HCT116 (cell line): ENCODE measurements at regions not wholly inside any gene's neighbourhood (a gene's known extent, or its start where the extent isn't known, plus 50 kb on each side); places are given as distances from the start of the nearest gene placed in this dataset.

ENCODE experiments used
- ATAC-seq: fragments of 200-7000 bp; cut with Tn5 transposase; 2 replicates; pipeline ENCODE4 v1.9.1; 2020; ENCODE audit warnings: mild to moderate bottlenecking, moderate library complexity
- BruUV-seq: library from RNA; stranded (reverse); fragments of 400-500 nt; replicated peaks from 2 replicates; lab custom pipeline; 2021; lab: Mats Ljungman, UMichigan
- CTCF ChIA-PET: fragments of 300-600 bp; sonication (Branson Sonifier 250); formaldehyde crosslinking; loops from one replicate; lab custom pipeline; 2021; ENCODE audit warnings: antibody characterized with exemption; lab: Charles Lee
- POLR2A ChIA-PET: fragments of 300-600, 350-600 bp; sonication (Branson Sonifier 250); formaldehyde crosslinking; loops from one replicate; lab custom pipeline; 2021; ENCODE audit warnings: antibody characterized with exemption; lab: Charles Lee
- RAD21 ChIA-PET, 2 experiments: fragments of 300-600 bp; sonication (Branson Sonifier 250); formaldehyde crosslinking; loops; one replicate each; lab custom pipeline; 2023; ENCODE audit warnings: low total read pairs in 2 of 2; ENCODE audit not compliant: uncharacterized antibody in 2 of 2, unreplicated experiment in 2 of 2, low non-redundant PET in 1 of 2; lab: Charles Lee
- DNase-seq: peaks from one replicate; pipeline ENCODE4 v3.0.0-alpha.2; 2010; ENCODE audit warnings: low read depth, low spot score
- H2AFZ ChIP-seq: fragments of 200-600 bp; shearing (Covaris generic), sonication (generic); 2 replicates; pipeline ENCODE4 v1.6.1; 2017; ENCODE audit warnings: low read depth, mixed run types, mixed read lengths, antibody characterized with exemption, low read length; ENCODE audit not compliant: poor library complexity, severe bottlenecking
- H3K27ac ChIP-seq: 2 replicates; pipeline ENCODE4 v1.5.1; 2012; ENCODE audit warnings: low read depth, low read length
- H3K27me3 ChIP-seq: fragments of 200-600 bp; sonication (generic); 2 replicates; pipeline ENCODE4 v1.6.1; 2016; ENCODE audit warnings: mixed run types, low read length, mixed read lengths; ENCODE audit not compliant: insufficient read depth
- H3K36me3 ChIP-seq, 2 experiments: fragments of 200-500 bp in 1 of 2; fragments of 200-600 bp in 1 of 2; sonication (Bioruptor generic) in 1 of 2; sonication (generic) in 1 of 2; 2 replicates each; pipeline versions ENCODE4 v1.5.1 to v1.6.1; 2014 to 2016; ENCODE audit warnings: low read length in 2 of 2, inconsistent platforms in 1 of 2, mixed read lengths in 1 of 2, mixed run types in 1 of 2; ENCODE audit not compliant: insufficient read depth in 2 of 2, control insufficient read depth in 1 of 2
- H3K4me1 ChIP-seq, 2 experiments: fragments of 200-600 bp in 1 of 2; sonication (generic) in 1 of 2; 2 replicates each; pipeline versions ENCODE4 v1.5.1 to v1.6.1; 2012 to 2017; ENCODE audit warnings: low read length in 2 of 2, inconsistent platforms in 1 of 2, mild to moderate bottlenecking in 1 of 2, mixed read lengths in 1 of 2, mixed run types in 1 of 2, moderate library complexity in 1 of 2; ENCODE audit not compliant: insufficient read depth in 2 of 2, control insufficient read depth in 1 of 2
- H3K4me2 ChIP-seq: fragments of 200-600 bp; sonication (generic); 2 replicates; pipeline ENCODE4 v1.6.1; 2017; ENCODE audit warnings: mixed run types, low read length, mixed read lengths
- H3K4me3 ChIP-seq, 2 experiments: fragments of 200-600 bp in 1 of 2; sonication (generic) in 1 of 2; replicated peaks in 1 of 2; 2 replicates each; pipeline ENCODE4 v1.5.1; 2011 to 2016; ENCODE audit warnings: low read length in 2 of 2, control low read depth in 1 of 2, low read depth in 1 of 2, mild to moderate bottlenecking in 1 of 2, mixed read lengths in 1 of 2, mixed run types in 1 of 2
- H3K79me2 ChIP-seq: fragments of 200-600 bp; sonication (generic); 2 replicates; pipeline ENCODE4 v1.6.1; 2017; ENCODE audit warnings: mild to moderate bottlenecking, mixed run types, low read length, moderate library complexity, mixed read lengths; ENCODE audit not compliant: insufficient read depth
- H3K9ac ChIP-seq: fragments of 200-600 bp; sonication (generic); 2 replicates; pipeline ENCODE4 v1.6.1; 2016; ENCODE audit warnings: low read length, mixed read lengths
- H3K9me2 ChIP-seq: fragments of 200-600 bp; sonication (generic), shearing (Covaris generic); 2 replicates; pipeline ENCODE4 v1.6.1; 2017; ENCODE audit warnings: mixed run types, mild to moderate bottlenecking, moderate library complexity; ENCODE audit not compliant: insufficient read depth
- H3K9me3 ChIP-seq, 2 experiments: fragments of 200-500 bp in 1 of 2; fragments of 200-600 bp in 1 of 2; sonication (Bioruptor generic) in 1 of 2; sonication (generic) in 1 of 2; 2 replicates each; pipeline ENCODE4 v1.6.1; 2014 to 2017; ENCODE audit warnings: low read length in 2 of 2, mixed read lengths in 2 of 2, inconsistent platforms in 1 of 2, low read depth in 1 of 2, mild to moderate bottlenecking in 1 of 2, mixed run types in 1 of 2, moderate library complexity in 1 of 2; ENCODE audit not compliant: control insufficient read depth in 1 of 2, insufficient read depth in 1 of 2
- H4K20me1 ChIP-seq: fragments of 200-600 bp; sonication (generic), shearing (Covaris generic); 2 replicates; pipeline ENCODE4 v1.6.1; 2017; ENCODE audit warnings: mixed run types, mild to moderate bottlenecking, moderate library complexity; ENCODE audit not compliant: insufficient read depth
- ATF3 ChIP-seq: IDR thresholded peaks from 2 replicates; pipeline ENCODE4 v1.6.1; 2012
- CBX3 ChIP-seq: IDR thresholded peaks from 2 replicates; pipeline ENCODE4 v1.6.1; 2012; ENCODE audit warnings: low read depth
- CTCF ChIP-seq, 3 experiments: fragments of 200-600 bp in 1 of 3; sonication (generic) in 1 of 3; IDR thresholded peaks in 2 of 3; conservative IDR thresholded peaks in 1 of 3; 2 replicates each; pipeline ENCODE4 v1.5.1; 2012 to 2017; ENCODE audit warnings: low read depth in 2 of 3, low read length in 2 of 3, antibody characterized with exemption in 1 of 3, borderline replicate concordance in 1 of 3, control low read depth in 1 of 3, mild to moderate bottlenecking in 1 of 3, mixed read lengths in 1 of 3, mixed run types in 1 of 3, moderate library complexity in 1 of 3; ENCODE audit not compliant: insufficient read depth in 1 of 3
- EZH2 ChIP-seq: fragments of 200-600 bp; sonication (generic); IDR thresholded peaks from 2 replicates; pipeline ENCODE4 v1.6.1; 2017; ENCODE audit warnings: antibody characterized with exemption, mixed run types
- EZH2phosphoT487 ChIP-seq: fragments of 200-600 bp; IDR thresholded peaks from 2 replicates; pipeline ENCODE4 v1.6.1; 2018; ENCODE audit warnings: antibody characterized with exemption, borderline replicate concordance
- FOSL1 ChIP-seq: IDR thresholded peaks from 2 replicates; pipeline ENCODE4 v1.6.1; 2012; ENCODE audit warnings: low read depth
- JUND ChIP-seq: IDR thresholded peaks from 2 replicates; pipeline ENCODE4 v1.6.1; 2012
- POLR2A ChIP-seq: IDR thresholded peaks from 2 replicates; pipeline ENCODE4 v1.7.0; 2011; ENCODE audit warnings: borderline replicate concordance; ENCODE audit not compliant: insufficient read depth, insufficient read length; ENCODE audit errors: extremely low read depth
- POLR2AphosphoS5 ChIP-seq: IDR thresholded peaks from 2 replicates; pipeline ENCODE4 v1.6.1; 2011; ENCODE audit warnings: mild to moderate bottlenecking, low read depth, low read length, moderate library complexity
- REST ChIP-seq: IDR thresholded peaks from 2 replicates; pipeline ENCODE4 v1.6.1; 2012; ENCODE audit warnings: low read depth
- SIN3A ChIP-seq: IDR thresholded peaks from 2 replicates; pipeline ENCODE4 v1.6.1; 2012; ENCODE audit warnings: low read depth
- TCF7L2 ChIP-seq: IDR thresholded peaks from 2 replicates; pipeline ENCODE4 v1.7.0; 2011; ENCODE audit warnings: borderline replicate concordance, inconsistent platforms; ENCODE audit not compliant: insufficient read depth, insufficient read length; ENCODE audit errors: extremely low read depth
- YY1 ChIP-seq: IDR thresholded peaks from 2 replicates; pipeline ENCODE4 v1.6.1; 2011; ENCODE audit warnings: low read length, low read depth, moderate library complexity, mild to moderate bottlenecking; ENCODE audit not compliant: insufficient replicate concordance; ENCODE audit errors: extremely low read depth
- ZFX ChIP-seq: fragments of 450-650 bp; IDR thresholded peaks from 2 replicates; pipeline ENCODE4 v1.6.1; 2017
- ZNF274 ChIP-seq: fragments of 200-500 bp; sonication (Bioruptor generic); IDR thresholded peaks from 2 replicates; pipeline ENCODE4 v1.6.1; 2014; ENCODE audit warnings: mild to moderate bottlenecking, low read depth, low read length, inconsistent platforms
- intact Hi-C: fragments of 100-400 bp; cut with micrococcal nuclease; formaldehyde crosslinking; loops from 2 replicates; pipeline ENCODE4 v1.10.0; 2022

GRCh38 chr4:27934871-27935270 lies 1074.2 kb downstream of the STIM2 start:
- ChIA-PET CTCF (no interaction called here), POLR2A (no interaction called here), RAD21 (no interaction called here)
- Histone ChIP-seq H3K9me2 (no peaks in the 10 kb centered on the region; the same call in 1 of the 2 replicates), H3K4me1 (no peaks in the 10 kb centered on the region), H3K4me3 (no peak overlapping the region), H3K36me3 (no peaks in the 10 kb centered on the region), H3K9me3 (no peaks in the 10 kb centered on the region), H3K27me3 (no peaks in the 10 kb centered on the region), H4K20me1 (no peaks in the 10 kb centered on the region), H3K79me2 (no peaks in the 10 kb centered on the region), H2AFZ (no peak overlapping the region), H3K27ac (no peak overlapping the region), H3K4me2 (no peak overlapping the region), H3K9ac (no peak overlapping the region)
- BruUV-seq, result no TSS peak
- no peak for ATAC-seq
- TF ChIP-seq FOSL1, result no peak
- TF ChIP-seq SIN3A, result no peak
- no peak for TF ChIP-seq ZFX
- no peak for TF ChIP-seq ATF3
- intact Hi-C loops, result no loop called here
- DNase-seq, result no peak

- intact Hi-C loops, result no loop called here
- TF ChIP-seq EZH2phosphoT487 (no peak), ZNF274 (no peak), POLR2AphosphoS5 (no peak), SIN3A (no peak), JUND (no peak), ATF3 (no peak), CTCF (IDR thresholded peaks at IDR 0.05 in 2 of 3, conservative IDR thresholded peaks at IDR 0.05 in 1 of 3; ENCODE audit: borderline replicate concordance in 1 of 3, insufficient read depth in 1 of 3, low read depth in 2 of 3, low read length in 2 of 3) (no peak), YY1 (no peak), TCF7L2 (no peak), POLR2A (no peak), FOSL1 (no peak), REST (no peak), ZFX (no peak), EZH2 (no peak), CBX3 (no peak)
Measured at GRCh38 chr4:27946799-27947198, 1086.2 kb downstream of the STIM2 start.

More at GRCh38 chr4:27946799-27947198, 1086.2 kb downstream of the STIM2 start:
- Histone ChIP-seq H4K20me1 (no peaks in the 10 kb centered on the region), H3K4me3 (no peak overlapping the region), H3K9me2 (no peaks in the 10 kb centered on the region), H2AFZ (no peak overlapping the region), H3K9ac (no peak overlapping the region), H3K4me1 (no peaks in the 10 kb centered on the region), H3K9me3 (no peaks in the 10 kb centered on the region), H3K27ac (no peak overlapping the region), H3K36me3 (no peaks in the 10 kb centered on the region), H3K4me2 (no peak overlapping the region), H3K79me2 (no peaks in the 10 kb centered on the region), H3K27me3 (no peaks in the 10 kb centered on the region)
- no peak for ATAC-seq
- RAD21 ChIA-PET, result no interaction called here
- POLR2A ChIA-PET, result no interaction called here
- DNase-seq, result no peak
- CTCF ChIA-PET, result no interaction called here
- no TSS peak for BruUV-seq
